Neuronal stem cell (in vitro differentiated cells): ENCODE measurements at regions not wholly inside any gene's neighbourhood (a gene's known extent, or its start where the extent isn't known, plus 50 kb on each side); places are given as distances from the start of the nearest gene placed in this dataset.

ENCODE experiments used
- DNase-seq: peaks from one replicate; pipeline ENCODE4 v3.0.0-alpha.2; 2013; ENCODE audit warnings: low spot score
- H2AFZ ChIP-seq: one replicate; pipeline ENCODE4 v1.6.1; 2013; ENCODE audit warnings: mild to moderate bottlenecking, low read length, inconsistent platforms
- H2AK5ac ChIP-seq: 2 replicates; pipeline ENCODE4 v1.6.1; 2013; ENCODE audit warnings: low read depth, mild to moderate bottlenecking, inconsistent platforms, low read length, moderate library complexity, mixed read lengths
- H2BK120ac ChIP-seq: 2 replicates; pipeline ENCODE4 v1.6.1; 2013; ENCODE audit warnings: low read depth, mild to moderate bottlenecking, inconsistent platforms, low read length, moderate library complexity, mixed read lengths
- H2BK12ac ChIP-seq: one replicate; pipeline ENCODE4 v1.6.1; 2013; ENCODE audit warnings: low read length, inconsistent platforms
- H2BK15ac ChIP-seq: 2 replicates; pipeline ENCODE4 v1.6.1; 2013; ENCODE audit warnings: mild to moderate bottlenecking, low read length, inconsistent platforms, mixed read lengths
- H2BK5ac ChIP-seq: one replicate; pipeline ENCODE4 v1.6.1; 2013; ENCODE audit warnings: inconsistent platforms, mild to moderate bottlenecking, low read length, moderate library complexity
- H3K14ac ChIP-seq: one replicate; pipeline ENCODE4 v1.6.1; 2013; ENCODE audit warnings: low read length, inconsistent platforms
- H3K18ac ChIP-seq: 2 replicates; pipeline ENCODE4 v1.6.1; 2013; ENCODE audit warnings: low read length, inconsistent platforms
- H3K23ac ChIP-seq: 2 replicates; pipeline ENCODE4 v1.6.1; 2013; ENCODE audit warnings: low read depth, mild to moderate bottlenecking, mixed read lengths, low read length, inconsistent platforms; ENCODE audit not compliant: poor library complexity
- H3K27ac ChIP-seq: replicated peaks from 3 replicates; pipeline ENCODE4 v1.5.1; 2013; ENCODE audit warnings: low read length, inconsistent platforms
- H3K27me3 ChIP-seq, 3 experiments: 2 replicates each; pipeline ENCODE4 v1.6.1; 2013; ENCODE audit warnings: low read length in 3 of 3, mild to moderate bottlenecking in 2 of 3, inconsistent platforms in 1 of 3, low read depth in 1 of 3, mixed read lengths in 1 of 3, moderate library complexity in 1 of 3; ENCODE audit not compliant: control insufficient read depth in 3 of 3, insufficient read depth in 3 of 3
- H3K36me3 ChIP-seq, 2 donors: replicated peaks in 1 of 2; 2 replicates each; pipeline ENCODE4 v1.6.1; 2013; ENCODE audit warnings: low read length in 2 of 2; ENCODE audit not compliant: control insufficient read depth in 2 of 2, insufficient read depth in 2 of 2
- H3K4ac ChIP-seq: 2 replicates; pipeline ENCODE4 v1.6.1; 2013; ENCODE audit warnings: inconsistent platforms, mild to moderate bottlenecking, low read length, moderate library complexity
- H3K4me1 ChIP-seq, 2 donors: 1 replicate in 1 of 2; 2 replicates in 1 of 2; pipeline ENCODE4 v1.6.1; 2013; ENCODE audit warnings: low read length in 2 of 2, low read depth in 1 of 2; ENCODE audit not compliant: control insufficient read depth in 2 of 2, insufficient read depth in 1 of 2
- H3K4me2 ChIP-seq: one replicate; pipeline ENCODE4 v1.6.1; 2013; ENCODE audit warnings: mild to moderate bottlenecking, low read length, inconsistent platforms; ENCODE audit not compliant: insufficient read depth, poor library complexity, severe bottlenecking
- H3K4me3 ChIP-seq, 2 donors: 2 replicates each; pipeline ENCODE4 v1.5.1; 2013; ENCODE audit warnings: low read length in 2 of 2, mild to moderate bottlenecking in 2 of 2, inconsistent platforms in 1 of 2, moderate library complexity in 1 of 2
- H3K79me1 ChIP-seq: one replicate; pipeline ENCODE4 v1.6.1; 2013; ENCODE audit warnings: low read depth, mild to moderate bottlenecking, inconsistent platforms, low read length, moderate library complexity
- H3K9ac ChIP-seq: one replicate; pipeline ENCODE4 v1.6.1; 2013; ENCODE audit warnings: mild to moderate bottlenecking, low read depth, low read length, inconsistent platforms; ENCODE audit not compliant: poor library complexity
- H3K9me3 ChIP-seq, 2 donors: replicated peaks in 1 of 2; 2 replicates each; pipeline versions ENCODE3 to v1.6.1; 2013; ENCODE audit warnings: low read length in 2 of 2, mild to moderate bottlenecking in 2 of 2, inconsistent platforms in 1 of 2, low read depth in 1 of 2, mixed read lengths in 1 of 2, moderate library complexity in 1 of 2; ENCODE audit not compliant: control insufficient read depth in 2 of 2, insufficient read depth in 1 of 2
- H4K8ac ChIP-seq: one replicate; pipeline ENCODE4 v1.6.1; 2013; ENCODE audit warnings: low read depth, mild to moderate bottlenecking, inconsistent platforms, low read length, moderate library complexity
- H4K91ac ChIP-seq: one replicate; pipeline ENCODE4 v1.6.1; 2013; ENCODE audit warnings: low read length, low read depth, mild to moderate bottlenecking, inconsistent platforms; ENCODE audit not compliant: poor library complexity
- WGBS, 2 donors: extraction: QIAGEN DNeasy Blood & Tissue Kit; methylation state at CpG; one replicate each; pipeline ENCODE4 v1.1.7; 2013; ENCODE audit warnings: missing lambda C conversion rate in 2 of 2, mixed read lengths in 1 of 2; ENCODE audit not compliant: insufficient read length in 2 of 2, insufficient replicate concordance in 1 of 2; ENCODE audit errors: extremely low coverage in 2 of 2; 5-methylcytosine and 5-hydroxymethylcytosine counted together

DNA sequence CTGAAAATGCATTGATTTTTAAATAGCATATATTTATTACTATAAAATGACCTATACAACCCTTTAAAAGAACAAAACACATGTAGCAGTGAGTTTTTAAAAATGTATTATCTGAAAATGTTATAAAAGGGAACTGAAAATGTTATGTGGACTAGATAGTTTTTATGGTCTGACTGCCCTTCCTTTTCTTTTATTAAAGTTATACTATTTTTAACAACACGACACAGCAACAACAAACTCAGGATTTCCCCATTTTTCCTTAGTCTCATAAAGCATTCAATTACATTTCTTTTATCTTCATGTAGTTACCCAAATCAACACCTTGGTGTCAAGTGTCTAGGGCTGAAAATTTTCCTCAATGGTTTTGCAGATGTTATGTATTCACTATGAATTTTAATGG is 132.8 kb upstream of the TMEFF2 start:
- H2AFZ ChIP-seq, result no peak overlapping the region
- H4K8ac ChIP-seq, result no peak overlapping the region
- no peak overlapping the region for H3K14ac ChIP-seq
- H2BK120ac ChIP-seq, result no peak overlapping the region
- no peak overlapping the region for H3K4ac ChIP-seq
- no peak overlapping the region for H3K23ac ChIP-seq
- no peak overlapping the region for H3K4me3 ChIP-seq
- H3K79me1 ChIP-seq, result no peaks in the 10 kb centered on the region
- no peak for DNase-seq
- H3K4me1 ChIP-seq, result no peaks in the 10 kb centered on the region
- no peak overlapping the region for H3K4me2 ChIP-seq
- H2BK12ac ChIP-seq, result no peak overlapping the region
- H4K91ac ChIP-seq, result no peak overlapping the region
- H3K9ac ChIP-seq, result no peak overlapping the region
- no peaks in the 10 kb centered on the region for H3K9me3 ChIP-seq
- H3K27me3 ChIP-seq, result no peaks in the 10 kb centered on the region
- no peaks in the 10 kb centered on the region for H3K36me3 ChIP-seq
- H3K27ac ChIP-seq, result no peak overlapping the region
- no peak overlapping the region for H3K18ac ChIP-seq
- no peak overlapping the region for H2BK5ac ChIP-seq
- H2BK15ac ChIP-seq, result no peak overlapping the region
- no CpG with 5 or more reads among the region's 1 CpG for WGBS, 2 donors
- H2AK5ac ChIP-seq, result no peak overlapping the region

DNA sequence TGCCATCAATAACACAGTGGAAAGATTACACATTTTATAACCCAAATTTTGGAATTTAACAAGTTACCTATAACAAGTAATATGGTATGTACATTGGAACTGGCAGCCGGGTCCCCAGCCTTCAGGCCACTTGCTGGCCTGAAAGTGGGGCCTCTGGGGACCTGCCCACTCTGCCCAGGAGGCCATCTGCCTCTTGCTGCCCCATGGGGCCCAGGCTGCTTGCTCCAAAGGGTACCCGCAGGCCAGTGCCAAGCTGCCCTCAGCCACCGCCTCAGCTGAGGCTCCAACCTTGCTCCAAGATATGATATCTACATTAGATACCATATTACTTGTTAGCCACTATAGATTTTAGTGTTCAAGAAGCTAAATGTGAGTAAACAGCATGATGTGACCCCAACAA is 120.8 kb upstream of the TMEFF2 start:
- no peaks in the 10 kb centered on the region for H3K4me1 ChIP-seq
- no peak overlapping the region for H3K4me3 ChIP-seq
- no peaks in the 10 kb centered on the region for H3K9me3 ChIP-seq
- no peaks in the 10 kb centered on the region for H3K36me3 ChIP-seq
- no peak overlapping the region for H3K4me2 ChIP-seq
- H3K14ac ChIP-seq, result no peak overlapping the region
- H4K91ac ChIP-seq, result no peak overlapping the region
- no peak overlapping the region for H3K18ac ChIP-seq
- no peaks in the 10 kb centered on the region for H3K27me3 ChIP-seq
- no peak overlapping the region for H2BK5ac ChIP-seq
- DNase-seq, result no peak
- H2BK15ac ChIP-seq, result no peak overlapping the region
- H3K9ac ChIP-seq, result no peak overlapping the region
- no peaks in the 10 kb centered on the region for H3K79me1 ChIP-seq
- no peak overlapping the region for H2AFZ ChIP-seq
- no peak overlapping the region for H4K8ac ChIP-seq
- no peak overlapping the region for H3K27ac ChIP-seq
- no peak overlapping the region for H2BK120ac ChIP-seq
- H2AK5ac ChIP-seq, result no peak overlapping the region
- H2BK12ac ChIP-seq, result no peak overlapping the region
- H3K4ac ChIP-seq, result no peak overlapping the region
- H3K23ac ChIP-seq, result no peak overlapping the region
- WGBS, 2 donors, result no CpG with 5 or more reads among the region's 3 CpGs

GRCh38 chr2:192314800-192315481 is 120.2 kb upstream of the TMEFF2 start:
- Histone ChIP-seq H3K36me3 (no peaks in the 10 kb centered on the region), H3K9me3 (no peaks in the 10 kb centered on the region), H2BK120ac (no peak overlapping the region), H3K9ac (no peak overlapping the region), H3K14ac (peak overlapping the region; percentile 56), H2BK12ac (no peak overlapping the region), H2AK5ac (peak overlapping the region; percentile 61), H4K8ac (peak overlapping the region; percentile 43), H3K4me1 (no peaks in the 10 kb centered on the region), H3K27ac (no peak overlapping the region), H3K18ac (no peak overlapping the region), H3K4me3 (no peak overlapping the region), H2AFZ (no peak overlapping the region), H3K23ac (no peak overlapping the region), H2BK15ac (no peak overlapping the region), H2BK5ac (peak overlapping the region; percentile 24), H3K27me3 (no peaks in the 10 kb centered on the region), H3K4me2 (no peak overlapping the region), H3K4ac (no peak overlapping the region), H3K79me1 (no peaks in the 10 kb centered on the region), H4K91ac (no peak overlapping the region)
- DNase-seq, result no peak
- no CpG with 5 or more reads among the region's 26 CpGs for WGBS, 2 donors

- no peak overlapping the region for H3K14ac ChIP-seq
- H2BK120ac ChIP-seq, result no peak overlapping the region
- H3K4me3 ChIP-seq, result no peak overlapping the region
- H3K36me3 ChIP-seq, result no peaks in the 10 kb centered on the region
- H2AK5ac ChIP-seq, result no peak overlapping the region
- H2BK15ac ChIP-seq, result no peak overlapping the region
- peak overlapping the region; percentile 80 for H3K18ac ChIP-seq
- H4K91ac ChIP-seq, result no peak overlapping the region
- H3K9me3 ChIP-seq, result no peaks in the 10 kb centered on the region
- H4K8ac ChIP-seq, result no peak overlapping the region
- no CpG with 5 or more reads among the region's 8 CpGs for WGBS, 2 donors
- H3K4me2 ChIP-seq, result no peak overlapping the region
- H3K4ac ChIP-seq, result no peak overlapping the region
- no peak overlapping the region for H3K9ac ChIP-seq
- peak overlapping the region; percentile 22 for H2AFZ ChIP-seq
- no peaks in the 10 kb centered on the region for H3K27me3 ChIP-seq
- H3K27ac ChIP-seq, result no peak overlapping the region
- no peak overlapping the region for H2BK12ac ChIP-seq
- H3K4me1 ChIP-seq, result no peaks in the 10 kb centered on the region
- DNase-seq, result no peak
- peak overlapping the region; percentile 47 for H3K23ac ChIP-seq
- H3K79me1 ChIP-seq, result no peaks in the 10 kb centered on the region
- H2BK5ac ChIP-seq, result no peak overlapping the region
Observed at GRCh38 chr2:192313773-192314172, 119.0 kb upstream of the TMEFF2 start.
